Liver (tissue), 2 donors: ENCODE measurements at regions not wholly inside any gene's neighbourhood (a gene's known extent, or its start where the extent isn't known, plus 50 kb on each side); places are given as distances from the start of the nearest gene placed in this dataset.

Experiments
- TF ChIP-seq, protein P1 (sequence below): fragments of 150-350 bp; IDR thresholded peaks from 2 replicates; pipeline ENCODE4 v1.5.1; 2017; ENCODE audit warnings: improper control_type of control experiment, low read depth, low read length; ENCODE audit not compliant: missing input control
- TF ChIP-seq, protein P2 (sequence below): IDR thresholded peaks from 2 replicates; pipeline ENCODE4 v1.6.1; 2016; ENCODE audit warnings: antibody characterized with exemption, mild to moderate bottlenecking
- donor health status: healthy.

DNA sequence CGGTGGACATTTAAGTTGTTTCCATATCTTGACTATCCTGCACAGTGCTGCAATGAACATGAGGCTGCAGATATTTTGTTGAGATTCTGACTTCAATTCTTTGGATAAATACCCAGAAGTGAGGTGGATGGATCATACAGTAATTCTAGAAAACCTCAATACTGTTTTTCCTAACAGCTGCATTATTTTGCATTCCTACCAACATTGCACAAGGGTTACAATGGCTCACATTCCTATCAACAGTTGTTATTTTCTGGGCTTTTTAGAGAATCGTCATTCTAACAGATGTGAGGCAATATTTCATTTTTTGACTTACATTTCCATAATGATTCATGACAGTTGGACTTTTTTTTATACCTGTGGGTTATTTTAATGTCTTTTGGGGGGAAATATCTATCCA lies 716.9 kb upstream of the ANO3 start:
- TF ChIP-seq, protein P1, sequence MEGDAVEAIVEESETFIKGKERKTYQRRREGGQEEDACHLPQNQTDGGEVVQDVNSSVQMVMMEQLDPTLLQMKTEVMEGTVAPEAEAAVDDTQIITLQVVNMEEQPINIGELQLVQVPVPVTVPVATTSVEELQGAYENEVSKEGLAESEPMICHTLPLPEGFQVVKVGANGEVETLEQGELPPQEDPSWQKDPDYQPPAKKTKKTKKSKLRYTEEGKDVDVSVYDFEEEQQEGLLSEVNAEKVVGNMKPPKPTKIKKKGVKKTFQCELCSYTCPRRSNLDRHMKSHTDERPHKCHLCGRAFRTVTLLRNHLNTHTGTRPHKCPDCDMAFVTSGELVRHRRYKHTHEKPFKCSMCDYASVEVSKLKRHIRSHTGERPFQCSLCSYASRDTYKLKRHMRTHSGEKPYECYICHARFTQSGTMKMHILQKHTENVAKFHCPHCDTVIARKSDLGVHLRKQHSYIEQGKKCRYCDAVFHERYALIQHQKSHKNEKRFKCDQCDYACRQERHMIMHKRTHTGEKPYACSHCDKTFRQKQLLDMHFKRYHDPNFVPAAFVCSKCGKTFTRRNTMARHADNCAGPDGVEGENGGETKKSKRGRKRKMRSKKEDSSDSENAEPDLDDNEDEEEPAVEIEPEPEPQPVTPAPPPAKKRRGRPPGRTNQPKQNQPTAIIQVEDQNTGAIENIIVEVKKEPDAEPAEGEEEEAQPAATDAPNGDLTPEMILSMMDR = no peak
- TF ChIP-seq, protein P2, sequence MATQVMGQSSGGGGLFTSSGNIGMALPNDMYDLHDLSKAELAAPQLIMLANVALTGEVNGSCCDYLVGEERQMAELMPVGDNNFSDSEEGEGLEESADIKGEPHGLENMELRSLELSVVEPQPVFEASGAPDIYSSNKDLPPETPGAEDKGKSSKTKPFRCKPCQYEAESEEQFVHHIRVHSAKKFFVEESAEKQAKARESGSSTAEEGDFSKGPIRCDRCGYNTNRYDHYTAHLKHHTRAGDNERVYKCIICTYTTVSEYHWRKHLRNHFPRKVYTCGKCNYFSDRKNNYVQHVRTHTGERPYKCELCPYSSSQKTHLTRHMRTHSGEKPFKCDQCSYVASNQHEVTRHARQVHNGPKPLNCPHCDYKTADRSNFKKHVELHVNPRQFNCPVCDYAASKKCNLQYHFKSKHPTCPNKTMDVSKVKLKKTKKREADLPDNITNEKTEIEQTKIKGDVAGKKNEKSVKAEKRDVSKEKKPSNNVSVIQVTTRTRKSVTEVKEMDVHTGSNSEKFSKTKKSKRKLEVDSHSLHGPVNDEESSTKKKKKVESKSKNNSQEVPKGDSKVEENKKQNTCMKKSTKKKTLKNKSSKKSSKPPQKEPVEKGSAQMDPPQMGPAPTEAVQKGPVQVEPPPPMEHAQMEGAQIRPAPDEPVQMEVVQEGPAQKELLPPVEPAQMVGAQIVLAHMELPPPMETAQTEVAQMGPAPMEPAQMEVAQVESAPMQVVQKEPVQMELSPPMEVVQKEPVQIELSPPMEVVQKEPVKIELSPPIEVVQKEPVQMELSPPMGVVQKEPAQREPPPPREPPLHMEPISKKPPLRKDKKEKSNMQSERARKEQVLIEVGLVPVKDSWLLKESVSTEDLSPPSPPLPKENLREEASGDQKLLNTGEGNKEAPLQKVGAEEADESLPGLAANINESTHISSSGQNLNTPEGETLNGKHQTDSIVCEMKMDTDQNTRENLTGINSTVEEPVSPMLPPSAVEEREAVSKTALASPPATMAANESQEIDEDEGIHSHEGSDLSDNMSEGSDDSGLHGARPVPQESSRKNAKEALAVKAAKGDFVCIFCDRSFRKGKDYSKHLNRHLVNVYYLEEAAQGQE = no peak
